Stomach smooth muscle (tissue), 2 donors: ENCODE measurements at regions not wholly inside any gene's neighbourhood (a gene's known extent, or its start where the extent isn't known, plus 50 kb on each side); places are given as distances from the start of the nearest gene placed in this dataset.

ENCODE experiments used
- H3K27ac ChIP-seq: one replicate; pipeline ENCODE4 v1.7.0; 2013; ENCODE audit warnings: mild to moderate bottlenecking, low read length, inconsistent platforms
- H3K27me3 ChIP-seq, 2 donors: one replicate each; pipeline ENCODE4 v1.7.0; 2013; ENCODE audit warnings: low read length in 2 of 2; ENCODE audit not compliant: insufficient read depth in 2 of 2, control insufficient read depth in 1 of 2
- H3K36me3 ChIP-seq, 2 donors: one replicate each; pipeline ENCODE4 v1.7.0; 2013; ENCODE audit warnings: low read length in 2 of 2; ENCODE audit not compliant: control insufficient read depth in 2 of 2, insufficient read depth in 2 of 2
- H3K4me1 ChIP-seq: one replicate; pipeline ENCODE4 v1.7.0; 2013; ENCODE audit warnings: low read length; ENCODE audit not compliant: control insufficient read depth, insufficient read depth
- H3K4me3 ChIP-seq, 2 donors: one replicate each; pipeline ENCODE4 v1.7.0; 2013; ENCODE audit warnings: low read length in 2 of 2
- H3K9ac ChIP-seq, 2 donors: one replicate each; pipeline ENCODE4 v1.7.0; 2013; ENCODE audit warnings: low read length in 2 of 2, mild to moderate bottlenecking in 1 of 2
- H3K9me3 ChIP-seq, 2 donors: one replicate each; pipeline ENCODE4 v1.7.0; 2013; ENCODE audit warnings: low read length in 2 of 2; ENCODE audit not compliant: control insufficient read depth in 2 of 2
- donor health status: healthy.
- donor health status: Pancreatic carcinoma.

- Histone ChIP-seq H3K36me3 (no peaks in the 10 kb centered on the region), H3K4me3 (no peak overlapping the region), H3K9me3 (no peaks in the 10 kb centered on the region), H3K9ac (no peak overlapping the region), H3K4me1 (no peaks in the 10 kb centered on the region), H3K27me3 (no peaks in the 10 kb centered on the region), H3K27ac (no peak overlapping the region)
Measured at GRCh38 chr3:174644287-174644686, 214.8 kb upstream of the NAALADL2 start.

GRCh38 chr3:174651951-174652350 lies 207.2 kb upstream of the NAALADL2 start:
- Histone ChIP-seq H3K36me3 (no peaks in the 10 kb centered on the region), H3K9me3 (no peaks in the 10 kb centered on the region), H3K27me3 (no peaks in the 10 kb centered on the region), H3K4me1 (no peaks in the 10 kb centered on the region), H3K4me3 (no peak overlapping the region), H3K27ac (no peak overlapping the region), H3K9ac (no peak overlapping the region)

- no peaks in the 10 kb centered on the region for H3K36me3 ChIP-seq
- H3K4me1 ChIP-seq: no peaks in the 10 kb centered on the region
- H3K9ac ChIP-seq: no peak overlapping the region
Measured at GRCh38 chr3:174659511-174659910, 199.6 kb upstream of the NAALADL2 start.

GRCh38 chr3:174662653-174663052 lies 196.5 kb upstream of the NAALADL2 start:
- Histone ChIP-seq H3K9ac (no peak overlapping the region), H3K27me3 (no peaks in the 10 kb centered on the region), H3K4me3 (no peak overlapping the region), H3K9me3 (no peaks in the 10 kb centered on the region), H3K27ac (no peak overlapping the region), H3K4me1 (no peaks in the 10 kb centered on the region), H3K36me3 (no peaks in the 10 kb centered on the region)

More at GRCh38 chr3:174659511-174659910, 199.6 kb upstream of the NAALADL2 start:
- no peaks in the 10 kb centered on the region for H3K9me3 ChIP-seq
- no peak overlapping the region for H3K4me3 ChIP-seq
- no peak overlapping the region for H3K27ac ChIP-seq
- no peaks in the 10 kb centered on the region for H3K27me3 ChIP-seq

GRCh38 chr3:174667386-174667785 lies 191.7 kb upstream of the NAALADL2 start:
- H3K27me3 ChIP-seq: no peaks in the 10 kb centered on the region
- no peaks in the 10 kb centered on the region for H3K36me3 ChIP-seq
- no peaks in the 10 kb centered on the region for H3K4me1 ChIP-seq
- H3K27ac ChIP-seq: no peak overlapping the region
- H3K9me3 ChIP-seq: no peaks in the 10 kb centered on the region
- H3K4me3 ChIP-seq: no peak overlapping the region
- no peak overlapping the region for H3K9ac ChIP-seq

GRCh38 chr3:174675406-174675805 lies 183.7 kb upstream of the NAALADL2 start:
- H3K27me3 ChIP-seq: no peaks in the 10 kb centered on the region
- H3K4me3 ChIP-seq: no peak overlapping the region
- no peak overlapping the region for H3K9ac ChIP-seq
- no peaks in the 10 kb centered on the region for H3K36me3 ChIP-seq
- H3K9me3 ChIP-seq: no peaks in the 10 kb centered on the region
- H3K4me1 ChIP-seq: no peaks in the 10 kb centered on the region
- H3K27ac ChIP-seq: no peak overlapping the region

GRCh38 chr3:174681784-174682183 lies 177.3 kb upstream of the NAALADL2 start:
- Histone ChIP-seq H3K9me3 (no peaks in the 10 kb centered on the region), H3K4me3 (no peak overlapping the region), H3K36me3 (no peaks in the 10 kb centered on the region), H3K27me3 (no peaks in the 10 kb centered on the region), H3K27ac (no peak overlapping the region), H3K4me1 (no peaks in the 10 kb centered on the region), H3K9ac (no peak overlapping the region)

- Histone ChIP-seq H3K27me3 (no peaks in the 10 kb centered on the region), H3K4me1 (no peaks in the 10 kb centered on the region), H3K27ac (no peak overlapping the region), H3K9me3 (no peaks in the 10 kb centered on the region), H3K36me3 (no peaks in the 10 kb centered on the region), H3K4me3 (no peak overlapping the region), H3K9ac (no peak overlapping the region)
Measured at GRCh38 chr3:174685796-174686195, 173.3 kb upstream of the NAALADL2 start.

- H3K27me3 ChIP-seq: no peaks in the 10 kb centered on the region
- no peaks in the 10 kb centered on the region for H3K9me3 ChIP-seq
- H3K4me1 ChIP-seq: no peaks in the 10 kb centered on the region
- no peak overlapping the region for H3K9ac ChIP-seq
- H3K27ac ChIP-seq: no peak overlapping the region
- H3K4me3 ChIP-seq: no peak overlapping the region
- H3K36me3 ChIP-seq: no peaks in the 10 kb centered on the region
Measured at GRCh38 chr3:174697310-174697709, 161.8 kb upstream of the NAALADL2 start.

GRCh38 chr3:174700736-174701135 lies 158.4 kb upstream of the NAALADL2 start:
- Histone ChIP-seq H3K36me3 (no peaks in the 10 kb centered on the region), H3K27ac (no peak overlapping the region), H3K27me3 (no peaks in the 10 kb centered on the region), H3K9ac (no peak overlapping the region), H3K9me3 (no peaks in the 10 kb centered on the region), H3K4me3 (no peak overlapping the region), H3K4me1 (no peaks in the 10 kb centered on the region)

GRCh38 chr3:174710612-174711011 lies 148.5 kb upstream of the NAALADL2 start:
- Histone ChIP-seq H3K4me1 (no peaks in the 10 kb centered on the region), H3K36me3 (no peaks in the 10 kb centered on the region), H3K9me3 (no peaks in the 10 kb centered on the region), H3K9ac (no peak overlapping the region), H3K27me3 (no peaks in the 10 kb centered on the region), H3K4me3 (no peak overlapping the region), H3K27ac (no peak overlapping the region)
